DND-41 (cell line): ENCODE measurements at regions not wholly inside any gene's neighbourhood (a gene's known extent, or its start where the extent isn't known, plus 50 kb on each side); places are given as distances from the start of the nearest gene placed in this dataset.

ENCODE experiments used
- ATAC-seq: fragments of 200-7000 bp; cut with Tn5 transposase; 3 replicates; pipeline ENCODE4 v1.9.1; 2021; ENCODE audit warnings: low read depth; ENCODE audit not compliant: insufficient read depth
- DNase-seq: peaks from one replicate; pipeline ENCODE4 v3.0.0-alpha.2; 2020
- H2AFZ ChIP-seq: 2 replicates; pipeline ENCODE4 v1.6.0; 2012; ENCODE audit warnings: low read depth, low read length
- H3K27ac ChIP-seq: 2 replicates; pipeline ENCODE4 v1.5.1; 2012; ENCODE audit warnings: low read length, inconsistent platforms
- H3K27me3 ChIP-seq: fragments of 200-600 bp; sonication (generic); 2 replicates; pipeline ENCODE4 v1.6.0; 2012; ENCODE audit warnings: low read length, mild to moderate bottlenecking, inconsistent platforms; ENCODE audit not compliant: insufficient read depth, poor library complexity
- H3K36me3 ChIP-seq: 2 replicates; pipeline ENCODE4 v1.5.1; 2012; ENCODE audit warnings: low read length, inconsistent platforms; ENCODE audit not compliant: insufficient read depth
- H3K4me1 ChIP-seq: 2 replicates; pipeline ENCODE4 v1.5.1; 2012; ENCODE audit warnings: mild to moderate bottlenecking, low read length; ENCODE audit not compliant: insufficient read depth
- H3K4me2 ChIP-seq: 2 replicates; pipeline ENCODE4 v1.6.0; 2012; ENCODE audit warnings: mild to moderate bottlenecking, moderate library complexity, low read length, inconsistent platforms; ENCODE audit not compliant: insufficient read depth
- H3K4me3 ChIP-seq, 2 experiments: fragments of 200-600 bp in 1 of 2; shearing (Covaris generic) in 1 of 2; 2 replicates each; pipeline ENCODE4 v1.5.1; 2012 to 2016; ENCODE audit warnings: inconsistent platforms in 2 of 2, low read length in 2 of 2, mild to moderate bottlenecking in 2 of 2, low read depth in 1 of 2, moderate library complexity in 1 of 2
- H3K79me2 ChIP-seq: 2 replicates; pipeline ENCODE4 v1.6.0; 2012; ENCODE audit warnings: low read length, inconsistent platforms; ENCODE audit not compliant: insufficient read depth
- H3K9ac ChIP-seq: 2 replicates; pipeline ENCODE4 v1.6.0; 2012; ENCODE audit warnings: low read depth, mild to moderate bottlenecking, inconsistent platforms, low read length, moderate library complexity
- H3K9me3 ChIP-seq: 2 replicates; pipeline ENCODE4 v1.5.1; 2012; ENCODE audit warnings: low read length, moderate library complexity, mild to moderate bottlenecking, inconsistent platforms; ENCODE audit not compliant: insufficient read depth, severe bottlenecking
- H4K20me1 ChIP-seq: 2 replicates; pipeline ENCODE4 v1.6.0; 2012; ENCODE audit warnings: low read length; ENCODE audit not compliant: insufficient read depth
- CTCF ChIP-seq: IDR thresholded peaks from 2 replicates; pipeline ENCODE4 v1.5.1; 2012; ENCODE audit warnings: borderline replicate concordance, low read length, moderate library complexity, mild to moderate bottlenecking; ENCODE audit not compliant: poor library complexity, severe bottlenecking; ENCODE audit errors: extremely low read depth
- EZH2 ChIP-seq: IDR thresholded peaks from 3 replicates; pipeline ENCODE4 v1.6.1; 2012; ENCODE audit warnings: borderline replicate concordance, low read depth, mild to moderate bottlenecking, moderate library complexity, low read length, inconsistent platforms; ENCODE audit not compliant: severe bottlenecking

GRCh38 chr18:75677696-75678455 is 250.4 kb upstream of the SMIM21 start:
- Histone ChIP-seq H4K20me1 (no peaks in the 10 kb centered on the region), H3K79me2 (no peaks in the 10 kb centered on the region), H3K27me3 (no peaks in the 10 kb centered on the region), H2AFZ (no peak overlapping the region), H3K9me3 (no peaks in the 10 kb centered on the region), H3K4me1 (no peaks in the 10 kb centered on the region), H3K4me2 (no peak overlapping the region), H3K9ac (no peak overlapping the region), H3K27ac (no peak overlapping the region), H3K36me3 (no peaks in the 10 kb centered on the region), H3K4me3 (no peak overlapping the region)
- no peak for DNase-seq
- no peak for ATAC-seq
- no peak for TF ChIP-seq EZH2
- TF ChIP-seq CTCF, result no peak

- TF ChIP-seq EZH2 (no peak), CTCF (no peak)
- Histone ChIP-seq H3K36me3 (no peaks in the 10 kb centered on the region), H3K4me1 (no peaks in the 10 kb centered on the region), H3K79me2 (no peaks in the 10 kb centered on the region), H3K9ac (no peak overlapping the region), H3K4me2 (no peak overlapping the region), H3K27me3 (peaks cover 3% of the 10 kb centered on the region), H3K4me3 (no peak overlapping the region), H4K20me1 (no peaks in the 10 kb centered on the region), H3K9me3 (peaks cover 6% of the 10 kb centered on the region), H2AFZ (no peak overlapping the region), H3K27ac (no peak overlapping the region)
- ATAC-seq, result no peak
- no peak for DNase-seq
These were observed 233.4 kb upstream of the SMIM21 start for GRCh38 chr18:75660932-75661331.

GRCh38 chr18:75659535-75660023 is 232.1 kb upstream of the SMIM21 start:
- H3K36me3 ChIP-seq, result no peaks in the 10 kb centered on the region
- no peaks in the 10 kb centered on the region for H3K79me2 ChIP-seq
- H2AFZ ChIP-seq, result no peak overlapping the region
- TF ChIP-seq EZH2, result no peak
- TF ChIP-seq CTCF, result no peak
- no peak overlapping the region for H3K4me2 ChIP-seq
- no peak for ATAC-seq
- no peak overlapping the region for H3K4me3 ChIP-seq
- peaks cover 3% of the 10 kb centered on the region for H3K27me3 ChIP-seq
- H3K27ac ChIP-seq, result no peak overlapping the region
- DNase-seq, result no peak
- H3K4me1 ChIP-seq, result no peaks in the 10 kb centered on the region
- H3K9me3 ChIP-seq, result peaks cover 6% of the 10 kb centered on the region
- H3K9ac ChIP-seq, result no peak overlapping the region
- H4K20me1 ChIP-seq, result no peaks in the 10 kb centered on the region
